ENCODE measurements at regions not wholly inside any gene's neighbourhood (a gene's known extent, or its start where the extent isn't known, plus 50 kb on each side); places are given as distances from the start of the nearest gene placed in this dataset.

DNA sequence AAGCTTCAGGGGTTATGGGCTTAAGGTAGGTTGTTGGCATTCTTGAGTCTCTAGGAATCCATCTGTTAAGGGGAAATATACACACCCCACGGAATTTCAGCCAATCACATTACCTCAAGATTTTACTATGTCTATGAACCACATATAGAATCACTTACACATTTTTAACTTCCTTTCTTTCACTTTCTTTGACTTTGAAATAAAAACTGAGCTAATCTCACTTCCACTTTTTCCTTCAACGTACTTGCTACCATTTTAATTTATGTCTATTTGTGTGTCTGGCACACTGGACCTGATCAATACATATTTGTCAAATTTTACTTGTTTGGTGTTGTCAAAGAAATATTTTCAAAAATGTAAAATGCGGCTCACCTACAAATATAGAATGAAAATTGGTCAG, 545.4 kb upstream of the JAG1 start:
- Mint-ChIP-seq H3K9me3 (peaks cover 3% of the 10 kb centered on the region), H3K4me1 (peaks cover 30% of the 10 kb centered on the region), H3K4me3 (no peak overlapping the region), H3K36me3 (ENCODE audit: low read depth) (peaks cover 3% of the 10 kb centered on the region), H3K27me3 (ENCODE audit: low read depth) (no peaks in the 10 kb centered on the region), H3K27ac (ENCODE audit: unreplicated experiment) (no peak overlapping the region)
- TF ChIP-seq, protein P1, sequence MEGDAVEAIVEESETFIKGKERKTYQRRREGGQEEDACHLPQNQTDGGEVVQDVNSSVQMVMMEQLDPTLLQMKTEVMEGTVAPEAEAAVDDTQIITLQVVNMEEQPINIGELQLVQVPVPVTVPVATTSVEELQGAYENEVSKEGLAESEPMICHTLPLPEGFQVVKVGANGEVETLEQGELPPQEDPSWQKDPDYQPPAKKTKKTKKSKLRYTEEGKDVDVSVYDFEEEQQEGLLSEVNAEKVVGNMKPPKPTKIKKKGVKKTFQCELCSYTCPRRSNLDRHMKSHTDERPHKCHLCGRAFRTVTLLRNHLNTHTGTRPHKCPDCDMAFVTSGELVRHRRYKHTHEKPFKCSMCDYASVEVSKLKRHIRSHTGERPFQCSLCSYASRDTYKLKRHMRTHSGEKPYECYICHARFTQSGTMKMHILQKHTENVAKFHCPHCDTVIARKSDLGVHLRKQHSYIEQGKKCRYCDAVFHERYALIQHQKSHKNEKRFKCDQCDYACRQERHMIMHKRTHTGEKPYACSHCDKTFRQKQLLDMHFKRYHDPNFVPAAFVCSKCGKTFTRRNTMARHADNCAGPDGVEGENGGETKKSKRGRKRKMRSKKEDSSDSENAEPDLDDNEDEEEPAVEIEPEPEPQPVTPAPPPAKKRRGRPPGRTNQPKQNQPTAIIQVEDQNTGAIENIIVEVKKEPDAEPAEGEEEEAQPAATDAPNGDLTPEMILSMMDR (conservative IDR thresholded peaks at IDR 0.05) = no peak
- no peak for DNase-seq (ENCODE audit: low read depth, low spot score)

DNA sequence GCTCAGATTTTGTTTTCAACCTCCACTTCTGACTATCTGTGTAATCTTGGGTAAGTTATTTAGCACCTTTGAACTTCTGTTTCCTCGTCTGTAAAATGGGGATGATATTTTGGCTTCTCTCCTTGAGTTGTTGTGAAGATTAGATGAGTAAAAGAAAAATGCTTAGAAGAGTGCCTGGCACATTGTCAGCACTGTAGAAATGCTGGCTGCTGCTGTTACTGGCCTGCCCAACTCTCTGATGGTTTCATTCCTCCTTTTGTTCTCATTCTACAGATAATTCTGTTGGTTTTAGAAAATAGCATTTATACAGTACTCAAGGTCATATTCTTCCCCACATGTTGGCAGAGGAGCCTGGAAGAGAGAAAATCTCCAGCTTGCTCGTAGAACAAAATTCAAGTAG, 547.2 kb upstream of the JAG1 start:
- no peak for DNase-seq (ENCODE audit: low read depth, low spot score)
- Mint-ChIP-seq H3K4me1 (peaks cover 14% of the 10 kb centered on the region), H3K4me3 (no peak overlapping the region), H3K36me3 (ENCODE audit: low read depth) (peaks cover 3% of the 10 kb centered on the region), H3K27ac (ENCODE audit: unreplicated experiment) (no peak overlapping the region), H3K9me3 (peaks cover 3% of the 10 kb centered on the region), H3K27me3 (ENCODE audit: low read depth) (no peaks in the 10 kb centered on the region)
- TF ChIP-seq, protein P1 (conservative IDR thresholded peaks at IDR 0.05) = no peak

DNA sequence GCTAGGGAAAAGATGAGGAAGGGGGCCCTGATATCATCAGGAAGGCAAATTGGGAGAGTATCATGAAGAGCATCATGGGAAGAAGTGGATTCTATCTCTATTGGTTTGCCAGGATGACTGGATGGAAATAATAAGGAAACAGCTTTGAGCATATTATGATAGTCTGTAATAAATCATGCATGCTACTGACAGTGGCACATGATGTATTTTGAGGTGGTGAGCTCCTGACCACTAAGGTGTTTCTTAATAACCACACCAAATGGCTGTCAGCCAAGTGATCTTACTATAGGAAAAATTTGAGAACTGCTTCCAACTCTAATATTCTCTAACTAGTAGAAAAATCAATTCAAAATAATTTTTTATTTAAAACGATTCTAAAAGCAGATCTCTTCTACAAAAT, 548.4 kb upstream of the JAG1 start:
- H3K4me3 Mint-ChIP-seq = no peak overlapping the region
- H3K27ac Mint-ChIP-seq (ENCODE audit: unreplicated experiment) = no peak overlapping the region
- H3K9me3 Mint-ChIP-seq = peaks cover 3% of the 10 kb centered on the region
- peaks cover 4% of the 10 kb centered on the region for H3K4me1 Mint-ChIP-seq
- peaks cover 3% of the 10 kb centered on the region for H3K36me3 Mint-ChIP-seq (ENCODE audit: low read depth)
- H3K27me3 Mint-ChIP-seq (ENCODE audit: low read depth) = no peaks in the 10 kb centered on the region
- TF ChIP-seq, protein P1 (conservative IDR thresholded peaks at IDR 0.05) = no peak
- DNase-seq (ENCODE audit: low read depth, low spot score) = no peak

DNA sequence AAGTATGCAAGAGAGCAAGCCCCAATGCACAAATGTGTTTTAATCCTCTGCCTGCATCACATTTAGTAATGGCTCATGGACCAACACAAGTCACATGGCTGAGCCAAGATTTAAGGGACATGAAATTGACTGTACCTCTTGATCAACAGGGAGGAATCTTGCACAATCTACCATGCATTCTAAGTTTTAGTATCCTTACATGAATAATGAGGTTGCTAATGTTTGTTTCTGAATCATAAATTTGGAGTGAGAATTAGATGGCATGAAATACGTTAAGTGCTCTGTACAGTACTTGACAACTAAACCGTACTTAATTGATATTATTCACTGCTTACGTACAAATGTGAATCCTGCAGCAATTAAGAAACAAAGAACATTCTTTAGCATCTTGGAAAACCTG, 553.8 kb upstream of the JAG1 start:
- Mint-ChIP-seq H3K27me3 (ENCODE audit: low read depth) (no peaks in the 10 kb centered on the region), H3K9me3 (no peaks in the 10 kb centered on the region), H3K4me1 (peaks cover 10% of the 10 kb centered on the region), H3K27ac (ENCODE audit: unreplicated experiment) (no peak overlapping the region), H3K4me3 (no peak overlapping the region), H3K36me3 (ENCODE audit: low read depth) (no peaks in the 10 kb centered on the region)
- TF ChIP-seq, protein P1 (conservative IDR thresholded peaks at IDR 0.05) = no peak
- no peak for DNase-seq (ENCODE audit: low read depth, low spot score)

DNA sequence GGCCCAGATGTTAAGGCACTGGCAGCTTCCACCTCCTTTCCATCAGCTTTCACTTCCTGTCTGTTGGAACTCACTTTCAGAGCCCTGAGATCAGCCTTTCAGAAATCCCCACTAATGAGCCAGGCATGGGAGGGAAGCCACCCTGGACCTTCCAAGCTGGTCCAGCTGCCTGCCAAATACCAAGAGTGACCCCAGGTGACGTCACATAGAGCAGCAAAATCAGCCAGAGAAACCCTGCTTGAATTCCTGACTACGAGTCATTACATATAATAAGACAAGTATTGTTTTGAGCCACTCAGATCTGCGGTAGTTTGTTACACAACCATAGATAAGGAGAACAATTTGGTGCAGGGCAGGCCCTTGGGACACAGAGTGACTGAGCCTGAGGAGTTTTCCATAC, 556.0 kb upstream of the JAG1 start:
- TF ChIP-seq, protein P1 (conservative IDR thresholded peaks at IDR 0.05) = no peak
- Mint-ChIP-seq H3K4me1 (peaks cover 30% of the 10 kb centered on the region), H3K9me3 (no peaks in the 10 kb centered on the region), H3K4me3 (no peak overlapping the region), H3K36me3 (ENCODE audit: low read depth) (no peaks in the 10 kb centered on the region), H3K27me3 (ENCODE audit: low read depth) (no peaks in the 10 kb centered on the region), H3K27ac (ENCODE audit: unreplicated experiment) (no peak overlapping the region)
- no peak for DNase-seq (ENCODE audit: low read depth, low spot score)

DNA sequence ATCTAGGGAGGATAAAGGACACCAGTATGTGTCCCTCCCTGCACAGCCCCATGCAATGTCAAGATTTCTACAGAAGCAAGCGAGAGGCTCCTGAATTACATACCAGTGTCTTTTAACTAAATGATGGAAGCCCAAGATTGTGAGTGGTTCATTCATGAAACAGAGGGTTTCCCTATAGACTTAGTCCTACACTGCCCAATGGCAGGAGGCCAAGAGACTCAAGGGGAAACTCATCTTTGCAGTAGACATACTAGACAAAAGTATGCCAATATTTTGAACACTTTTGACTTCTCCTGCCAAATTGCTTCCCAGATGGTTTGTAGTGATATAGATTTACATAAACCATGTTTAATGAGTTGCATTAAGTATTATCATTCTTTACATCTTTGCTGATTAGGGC, 557.2 kb upstream of the JAG1 start:
- Mint-ChIP-seq H3K36me3 (ENCODE audit: low read depth) (no peaks in the 10 kb centered on the region), H3K4me1 (peaks cover 37% of the 10 kb centered on the region)

More for the DNA sequence above, 557.2 kb upstream of the JAG1 start:
- Mint-ChIP-seq H3K4me3 (no peak overlapping the region), H3K27me3 (ENCODE audit: low read depth) (no peaks in the 10 kb centered on the region), H3K27ac (ENCODE audit: unreplicated experiment) (no peak overlapping the region), H3K9me3 (no peaks in the 10 kb centered on the region)
- DNase-seq (ENCODE audit: low read depth, low spot score) = no peak
- TF ChIP-seq, protein P1 (conservative IDR thresholded peaks at IDR 0.05) = no peak

Measured in neural crest cell (in vitro differentiated cells).